ENCODE measurements at regions not wholly inside any gene's neighbourhood (a gene's known extent, or its start where the extent isn't known, plus 50 kb on each side); places are given as distances from the start of the nearest gene placed in this dataset.

- H3K9me3 ChIP-seq (ENCODE audit: low read depth), result no peaks in the 10 kb centered on the region
- H3K27me3 ChIP-seq, result no peaks in the 10 kb centered on the region
- no peak overlapping the region for H3K27ac ChIP-seq
These were observed 52.2 kb upstream of the MKI67 start for GRCh38 chr10:128178302-128178958.

DNA sequence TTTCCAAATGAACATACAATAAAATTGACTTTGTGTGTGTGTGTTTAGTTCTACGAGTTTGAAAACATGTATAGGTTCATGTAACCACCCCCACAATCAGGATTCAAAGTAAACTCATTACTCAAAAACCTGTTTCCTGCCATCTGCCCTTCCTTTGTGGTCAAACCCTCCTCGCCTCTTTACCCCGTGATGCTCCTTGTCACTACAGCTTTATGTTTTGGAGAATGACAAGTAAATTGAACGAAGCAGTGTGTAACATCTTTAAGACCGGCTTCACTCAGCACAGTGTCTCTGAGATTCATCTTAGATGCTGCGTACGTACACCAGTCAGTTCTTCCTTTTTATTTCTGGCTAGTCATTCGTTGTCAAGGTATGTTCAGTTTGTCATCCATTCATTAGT is 54.6 kb upstream of the MKI67 start:
- Histone ChIP-seq H2AFZ (no peak overlapping the region), H4K20me1 (ENCODE audit: insufficient read depth, poor library complexity, severe bottlenecking) (no peaks in the 10 kb centered on the region), H3K27me3 (no peaks in the 10 kb centered on the region), H3K4me2 (no peak overlapping the region), H3K4me1 (ENCODE audit: insufficient read depth) (no peaks in the 10 kb centered on the region), H3K79me2 (no peaks in the 10 kb centered on the region), H3K9me2 (replicated peaks; ENCODE audit: insufficient read depth) (no peaks in the 10 kb centered on the region), H3K4me3 (no peak overlapping the region), H3K9me3 (ENCODE audit: low read depth) (no peaks in the 10 kb centered on the region), H3K36me3 (replicated peaks; ENCODE audit: insufficient read depth, low read depth) (no peaks in the 10 kb centered on the region), H3K27ac (no peak overlapping the region)
- 86% methylated on average over 8 of the region's 8 CpGs for WGBS (ENCODE audit: low lambda C conversion rate, missing lambda C conversion rate)
- DNase-seq (ENCODE audit: low spot score), result no peak
- TF ChIP-seq, protein P1, sequence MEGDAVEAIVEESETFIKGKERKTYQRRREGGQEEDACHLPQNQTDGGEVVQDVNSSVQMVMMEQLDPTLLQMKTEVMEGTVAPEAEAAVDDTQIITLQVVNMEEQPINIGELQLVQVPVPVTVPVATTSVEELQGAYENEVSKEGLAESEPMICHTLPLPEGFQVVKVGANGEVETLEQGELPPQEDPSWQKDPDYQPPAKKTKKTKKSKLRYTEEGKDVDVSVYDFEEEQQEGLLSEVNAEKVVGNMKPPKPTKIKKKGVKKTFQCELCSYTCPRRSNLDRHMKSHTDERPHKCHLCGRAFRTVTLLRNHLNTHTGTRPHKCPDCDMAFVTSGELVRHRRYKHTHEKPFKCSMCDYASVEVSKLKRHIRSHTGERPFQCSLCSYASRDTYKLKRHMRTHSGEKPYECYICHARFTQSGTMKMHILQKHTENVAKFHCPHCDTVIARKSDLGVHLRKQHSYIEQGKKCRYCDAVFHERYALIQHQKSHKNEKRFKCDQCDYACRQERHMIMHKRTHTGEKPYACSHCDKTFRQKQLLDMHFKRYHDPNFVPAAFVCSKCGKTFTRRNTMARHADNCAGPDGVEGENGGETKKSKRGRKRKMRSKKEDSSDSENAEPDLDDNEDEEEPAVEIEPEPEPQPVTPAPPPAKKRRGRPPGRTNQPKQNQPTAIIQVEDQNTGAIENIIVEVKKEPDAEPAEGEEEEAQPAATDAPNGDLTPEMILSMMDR (IDR thresholded peaks at IDR 0.05; ENCODE audit: poor library complexity), result no peak
- TF ChIP-seq EZH2 (IDR thresholded peaks at IDR 0.05; ENCODE audit: borderline replicate concordance), result no peak
- TF ChIP-seq EZH2phosphoT487 (IDR thresholded peaks at IDR 0.05; ENCODE audit: low read depth, severe bottlenecking, unreplicated experiment), result no peak

More at GRCh38 chr10:128178302-128178958, 52.2 kb upstream of the MKI67 start:
- H3K9me2 ChIP-seq (replicated peaks; ENCODE audit: insufficient read depth), result no peaks in the 10 kb centered on the region
- H3K4me2 ChIP-seq, result no peak overlapping the region
- no peaks in the 10 kb centered on the region for H3K36me3 ChIP-seq (replicated peaks; ENCODE audit: insufficient read depth, low read depth)
- H3K4me1 ChIP-seq (ENCODE audit: insufficient read depth), result no peaks in the 10 kb centered on the region
- peak; percentile 45 for DNase-seq (ENCODE audit: low spot score)
- H4K20me1 ChIP-seq (ENCODE audit: insufficient read depth, poor library complexity, severe bottlenecking), result no peaks in the 10 kb centered on the region
- 52% methylated on average over 7 of the region's 7 CpGs for WGBS (ENCODE audit: low lambda C conversion rate, missing lambda C conversion rate)
- no peak overlapping the region for H2AFZ ChIP-seq
- no peaks in the 10 kb centered on the region for H3K79me2 ChIP-seq
- TF ChIP-seq, protein P1 (IDR thresholded peaks at IDR 0.05; ENCODE audit: poor library complexity), result peak; percentile 32
- TF ChIP-seq EZH2 (IDR thresholded peaks at IDR 0.05; ENCODE audit: borderline replicate concordance) (no peak), EZH2phosphoT487 (IDR thresholded peaks at IDR 0.05; ENCODE audit: low read depth, severe bottlenecking, unreplicated experiment) (no peak)
- no peak overlapping the region for H3K4me3 ChIP-seq

DNA sequence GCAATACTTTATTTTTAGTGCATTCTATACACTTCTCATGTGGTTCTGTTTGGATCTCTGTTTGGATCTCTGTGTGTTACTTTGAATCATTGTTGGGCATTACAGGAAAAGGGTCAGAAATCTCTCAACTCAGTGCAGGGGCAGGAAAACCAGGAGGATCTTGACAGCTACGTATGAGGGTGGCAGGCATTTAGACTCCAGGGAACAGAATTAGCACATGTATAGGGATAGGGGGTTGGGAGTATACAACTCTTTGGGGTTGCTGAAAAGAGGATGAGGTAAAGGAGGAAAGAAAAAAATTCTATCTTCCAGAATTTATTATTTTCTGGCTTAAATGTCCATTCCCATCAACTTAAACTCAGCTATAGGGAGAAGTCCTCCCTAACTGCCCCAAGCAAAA is 59.4 kb upstream of the MKI67 start:
- no peaks in the 10 kb centered on the region for H3K9me3 ChIP-seq (ENCODE audit: low read depth)
- H3K9me2 ChIP-seq (replicated peaks; ENCODE audit: insufficient read depth), result no peaks in the 10 kb centered on the region
- H3K27ac ChIP-seq, result no peak overlapping the region
- H3K4me3 ChIP-seq, result no peak overlapping the region
- H3K4me1 ChIP-seq (ENCODE audit: insufficient read depth), result no peaks in the 10 kb centered on the region
- no peak overlapping the region for H2AFZ ChIP-seq
- no peaks in the 10 kb centered on the region for H3K27me3 ChIP-seq
- no peaks in the 10 kb centered on the region for H3K79me2 ChIP-seq
- DNase-seq (ENCODE audit: low spot score), result no peak
- no peak overlapping the region for H3K4me2 ChIP-seq
- H3K36me3 ChIP-seq (replicated peaks; ENCODE audit: insufficient read depth, low read depth), result no peaks in the 10 kb centered on the region
- whole genome bisulfite sequencing (ENCODE audit: low lambda C conversion rate, missing lambda C conversion rate), result 81% methylated on average over 1 of the region's 1 CpG
- no peaks in the 10 kb centered on the region for H4K20me1 ChIP-seq (ENCODE audit: insufficient read depth, poor library complexity, severe bottlenecking)
- TF ChIP-seq EZH2 (IDR thresholded peaks at IDR 0.05; ENCODE audit: borderline replicate concordance), result no peak

DNA sequence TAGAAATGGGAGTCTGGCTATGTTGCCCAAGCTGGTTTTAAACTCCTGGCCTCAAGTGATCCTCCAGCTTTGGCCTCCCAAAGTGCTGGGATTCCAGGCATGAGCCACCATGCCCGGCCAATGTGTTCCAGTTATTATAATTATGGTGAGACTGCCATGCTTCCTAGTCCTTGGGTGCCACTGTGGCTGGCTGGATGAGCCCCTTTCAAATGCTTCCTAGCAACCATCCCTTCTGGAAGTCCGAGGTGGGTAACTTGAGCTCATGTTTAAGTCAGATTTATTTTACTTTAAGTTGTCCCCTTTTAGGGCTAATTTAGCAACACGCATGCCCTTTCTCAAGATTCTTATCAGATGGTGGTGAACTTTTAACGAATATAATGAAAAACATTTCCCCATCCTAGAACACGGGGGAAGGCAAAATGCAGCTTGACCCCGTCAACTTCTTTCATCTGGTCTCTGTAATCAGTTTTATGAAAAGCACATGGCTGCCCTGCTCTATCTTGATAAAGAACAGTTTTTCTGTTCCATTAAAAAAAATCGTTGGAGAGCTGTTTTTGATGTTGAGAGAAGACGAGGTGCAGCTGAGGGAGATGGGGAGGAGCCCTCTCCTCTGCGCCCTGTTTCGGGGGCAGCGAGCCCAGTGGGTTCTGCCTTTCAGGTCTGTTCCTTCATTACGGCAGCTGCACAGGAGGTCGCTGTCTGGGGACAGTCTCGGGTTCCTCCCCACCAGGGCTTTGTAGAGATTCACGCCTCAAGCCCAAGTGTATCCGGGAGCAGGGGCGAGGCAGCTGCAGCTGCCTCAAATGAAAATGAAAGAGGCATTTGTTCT is 61.0 kb upstream of the MKI67 start:
- Histone ChIP-seq H2AFZ (no peak overlapping the region), H3K4me1 (ENCODE audit: insufficient read depth) (no peaks in the 10 kb centered on the region), H3K27me3 (no peaks in the 10 kb centered on the region), H3K9me3 (ENCODE audit: low read depth) (no peaks in the 10 kb centered on the region), H4K20me1 (ENCODE audit: insufficient read depth, poor library complexity, severe bottlenecking) (no peaks in the 10 kb centered on the region), H3K9me2 (replicated peaks; ENCODE audit: insufficient read depth) (no peaks in the 10 kb centered on the region), H3K27ac (no peak overlapping the region), H3K4me3 (no peak overlapping the region), H3K79me2 (no peaks in the 10 kb centered on the region), H3K36me3 (replicated peaks; ENCODE audit: insufficient read depth, low read depth) (no peaks in the 10 kb centered on the region), H3K4me2 (peak overlapping the region; percentile 65)
- DNase-seq (ENCODE audit: low spot score), result no peak
- 47% methylated on average over 17 of the region's 17 CpGs for WGBS (ENCODE audit: low lambda C conversion rate, missing lambda C conversion rate)
- TF ChIP-seq, protein P1 (IDR thresholded peaks at IDR 0.05; ENCODE audit: poor library complexity), result no peak
- TF ChIP-seq EZH2 (IDR thresholded peaks at IDR 0.05; ENCODE audit: borderline replicate concordance), result no peak
- TF ChIP-seq EZH2phosphoT487 (IDR thresholded peaks at IDR 0.05; ENCODE audit: low read depth, severe bottlenecking, unreplicated experiment), result no peak
